ENCODE measurements at regions not wholly inside any gene's neighbourhood (a gene's known extent, or its start where the extent isn't known, plus 50 kb on each side); places are given as distances from the start of the nearest gene placed in this dataset.

GRCh38 chr11:112828421-112828820 is 132.8 kb upstream of the NCAM1 start:
- ATAC-seq (ENCODE audit: low FRiP score), result no peak
- no peak for DNase-seq (ENCODE audit: low spot score)
- TF ChIP-seq, protein P1, sequence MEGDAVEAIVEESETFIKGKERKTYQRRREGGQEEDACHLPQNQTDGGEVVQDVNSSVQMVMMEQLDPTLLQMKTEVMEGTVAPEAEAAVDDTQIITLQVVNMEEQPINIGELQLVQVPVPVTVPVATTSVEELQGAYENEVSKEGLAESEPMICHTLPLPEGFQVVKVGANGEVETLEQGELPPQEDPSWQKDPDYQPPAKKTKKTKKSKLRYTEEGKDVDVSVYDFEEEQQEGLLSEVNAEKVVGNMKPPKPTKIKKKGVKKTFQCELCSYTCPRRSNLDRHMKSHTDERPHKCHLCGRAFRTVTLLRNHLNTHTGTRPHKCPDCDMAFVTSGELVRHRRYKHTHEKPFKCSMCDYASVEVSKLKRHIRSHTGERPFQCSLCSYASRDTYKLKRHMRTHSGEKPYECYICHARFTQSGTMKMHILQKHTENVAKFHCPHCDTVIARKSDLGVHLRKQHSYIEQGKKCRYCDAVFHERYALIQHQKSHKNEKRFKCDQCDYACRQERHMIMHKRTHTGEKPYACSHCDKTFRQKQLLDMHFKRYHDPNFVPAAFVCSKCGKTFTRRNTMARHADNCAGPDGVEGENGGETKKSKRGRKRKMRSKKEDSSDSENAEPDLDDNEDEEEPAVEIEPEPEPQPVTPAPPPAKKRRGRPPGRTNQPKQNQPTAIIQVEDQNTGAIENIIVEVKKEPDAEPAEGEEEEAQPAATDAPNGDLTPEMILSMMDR (IDR thresholded peaks at IDR 0.05), result no peak

DNA sequence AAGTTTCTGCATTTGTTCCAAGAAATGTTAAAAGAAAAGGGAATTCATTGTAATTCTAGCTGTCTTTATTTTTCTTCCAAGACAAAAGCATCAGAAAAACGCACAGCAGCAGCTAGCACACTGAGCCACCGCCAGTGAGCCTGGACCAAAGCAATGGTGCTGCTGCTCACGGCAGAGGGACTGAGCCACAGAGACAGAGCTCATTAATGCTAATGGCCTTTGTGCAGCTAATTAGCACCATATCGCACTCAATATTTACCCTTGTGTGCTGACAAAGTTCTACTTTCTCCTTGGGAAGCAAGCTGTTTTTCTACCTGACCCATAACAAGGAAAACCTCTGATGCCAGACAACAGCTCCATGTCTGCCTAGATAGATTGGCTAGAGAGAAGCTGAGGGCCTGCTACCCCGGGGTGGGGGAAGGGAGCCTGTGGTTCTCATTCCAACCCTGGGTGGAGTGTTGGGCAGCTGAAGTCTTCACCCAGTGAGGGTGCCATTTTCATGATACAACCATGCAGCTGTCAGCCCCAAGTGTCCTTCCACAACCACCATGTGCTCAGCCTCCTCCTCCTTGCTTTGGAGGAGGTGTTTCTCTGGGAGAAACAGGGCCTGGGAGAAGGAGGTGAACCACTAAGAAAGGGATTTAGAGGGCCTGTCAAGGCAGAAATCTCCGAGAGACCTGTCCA is 131.1 kb upstream of the NCAM1 start:
- TF ChIP-seq, protein P1 (IDR thresholded peaks at IDR 0.05), result no peak
- DNase-seq (ENCODE audit: low spot score) (no peak), ATAC-seq (ENCODE audit: low FRiP score) (no peak)

DNA sequence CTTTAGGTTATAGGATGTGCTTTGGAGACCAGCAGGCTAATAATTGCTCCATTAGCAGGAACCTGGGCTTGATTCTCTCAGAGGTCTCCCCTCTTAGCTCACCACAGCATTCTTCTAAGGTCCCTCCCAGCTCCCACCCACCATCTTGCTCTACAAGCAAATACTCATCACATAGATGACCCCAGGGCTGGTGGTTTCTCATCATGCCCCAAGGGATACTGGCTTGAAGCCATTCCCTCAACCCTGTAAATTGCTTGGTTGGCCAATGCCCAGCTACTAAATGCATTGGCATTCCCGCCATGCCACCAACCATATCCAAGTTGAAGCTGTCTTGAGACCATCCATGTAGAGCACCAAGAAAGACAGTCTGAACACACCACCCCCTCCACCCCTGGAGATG is 130.2 kb upstream of the NCAM1 start:
- no peak for DNase-seq (ENCODE audit: low spot score)
- TF ChIP-seq, protein P1 (IDR thresholded peaks at IDR 0.05), result no peak
- ATAC-seq (ENCODE audit: low FRiP score), result no peak

DNA sequence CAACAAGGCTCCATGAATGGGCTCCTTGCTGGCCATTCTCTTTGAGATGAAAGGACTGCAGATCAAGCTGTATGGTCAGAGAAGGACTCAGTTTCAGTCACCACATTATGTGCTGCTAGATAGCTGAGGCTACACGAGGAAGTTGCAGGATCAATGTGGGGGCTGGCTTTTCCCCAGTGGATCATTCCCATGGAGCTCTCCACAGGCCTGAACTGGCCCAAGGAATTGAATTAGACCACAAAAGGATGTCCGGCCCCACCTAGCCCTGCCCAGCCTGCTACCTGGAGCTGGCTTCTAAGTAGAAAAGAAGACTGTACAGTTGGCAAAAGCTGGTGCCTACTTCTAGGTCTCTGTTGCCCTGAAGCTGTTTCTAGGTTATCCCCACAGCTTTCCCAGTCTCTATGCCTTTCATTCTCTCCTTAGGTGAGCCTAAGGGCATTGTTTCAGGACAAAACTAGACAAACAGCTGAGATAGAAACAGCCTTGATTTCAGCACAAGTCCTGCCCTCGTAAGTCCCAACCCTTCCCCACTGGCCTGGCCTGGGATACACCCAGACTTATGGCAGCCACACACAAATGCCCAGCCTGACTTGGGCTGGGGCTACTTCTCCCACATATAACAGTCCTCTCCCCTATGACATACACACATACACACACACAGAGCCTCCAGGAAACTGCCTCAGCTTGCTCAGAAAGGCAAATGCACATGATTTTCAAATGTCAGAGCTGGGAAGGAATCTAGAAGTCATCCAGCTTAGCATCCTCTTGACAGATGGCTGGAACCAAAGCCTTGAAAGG is 129.1 kb upstream of the NCAM1 start:
- ATAC-seq (ENCODE audit: low FRiP score), result no peak
- no peak for DNase-seq (ENCODE audit: low spot score)

GRCh38 chr11:112834277-112834755 is 126.9 kb upstream of the NCAM1 start:
- ATAC-seq (ENCODE audit: low FRiP score), result no peak
- TF ChIP-seq, protein P1 (IDR thresholded peaks at IDR 0.05), result no peak
- DNase-seq (ENCODE audit: low spot score), result no peak

More for the DNA sequence above, 129.1 kb upstream of the NCAM1 start:
- TF ChIP-seq, protein P1 (IDR thresholded peaks at IDR 0.05), result no peak

DNA sequence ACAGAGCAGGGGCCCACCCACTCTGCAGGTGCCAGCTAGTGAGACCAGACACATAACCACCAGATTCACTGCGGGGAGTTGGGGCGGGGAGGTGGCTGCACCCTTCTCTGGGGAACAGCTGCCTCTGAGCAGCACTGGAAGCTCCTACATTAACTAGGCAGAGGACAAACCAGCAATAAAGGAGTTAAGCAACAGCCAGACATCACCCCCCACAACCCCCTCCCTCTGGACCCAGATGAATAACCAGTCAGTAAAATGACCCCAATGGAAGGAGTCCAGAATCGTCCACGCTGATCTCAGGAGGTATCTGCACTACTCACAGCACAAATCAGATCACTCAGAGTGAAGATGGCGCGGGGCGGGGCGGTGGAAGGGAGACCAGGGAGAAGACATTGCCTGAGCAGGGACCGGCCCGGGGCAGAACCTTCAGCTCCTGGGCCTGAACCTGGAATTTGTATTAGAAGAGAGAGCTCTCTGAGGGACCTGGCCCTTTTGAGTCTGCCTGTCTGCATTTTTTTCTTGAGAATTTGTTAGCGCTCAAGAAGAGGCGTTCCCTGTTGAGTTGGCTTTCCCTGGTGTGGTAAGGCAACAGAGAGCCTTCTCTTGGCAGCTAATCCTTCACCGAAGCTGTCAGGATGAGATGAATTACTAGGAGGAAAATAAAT is 125.5 kb upstream of the NCAM1 start:
- ATAC-seq (ENCODE audit: low FRiP score), result no peak
- no peak for DNase-seq (ENCODE audit: low spot score)
- TF ChIP-seq, protein P1 (IDR thresholded peaks at IDR 0.05), result no peak

Measured in omental fat pad (tissue), 3 donors.